MCF 10A (cell line): ENCODE measurements at regions not wholly inside any gene's neighbourhood (a gene's known extent, or its start where the extent isn't known, plus 50 kb on each side); places are given as distances from the start of the nearest gene placed in this dataset.

ENCODE experiments used
- BruUV-seq: library from RNA; stranded (reverse); fragments of 400-500 nt; replicated peaks from 2 replicates; lab custom pipeline; 2021; lab: Mats Ljungman, UMichigan
- CTCF ChIA-PET: fragments of 300-600 bp; sonication (Branson Sonifier 250); formaldehyde crosslinking; extraction: SDS; loops from one replicate; lab custom pipeline; 2021; ENCODE audit warnings: antibody characterized with exemption, inconsistent platforms; lab: Yijun Ruan, JAX
- POLR2A ChIA-PET: fragments of 300-600, 350-650 bp; sonication (Branson Sonifier 250); formaldehyde crosslinking; extraction: SDS; loops from one replicate; lab custom pipeline; 2020; ENCODE audit warnings: antibody characterized with exemption, inconsistent platforms; lab: Yijun Ruan, JAX
- DNase-seq: peaks from one replicate; pipeline ENCODE4 v3.0.0-alpha.2; 2018; ENCODE audit not compliant: unreplicated experiment
- H3K27ac Mint-ChIP-seq: one replicate; pipeline ENCODE4 v1.8.0; 2022; ENCODE audit warnings: mild to moderate bottlenecking, low read depth, mixed read lengths; ENCODE audit not compliant: unreplicated experiment
- H3K27me3 Mint-ChIP-seq: one replicate; pipeline ENCODE4 v1.8.0; 2022; ENCODE audit warnings: mixed read lengths; ENCODE audit not compliant: insufficient read depth, unreplicated experiment
- H3K36me3 Mint-ChIP-seq: one replicate; pipeline ENCODE4 v1.8.0; 2022; ENCODE audit warnings: mild to moderate bottlenecking, moderate library complexity, mixed read lengths; ENCODE audit not compliant: insufficient read depth, unreplicated experiment
- H3K4me1 Mint-ChIP-seq: one replicate; pipeline ENCODE4 v1.8.0; 2022; ENCODE audit warnings: mixed read lengths; ENCODE audit not compliant: insufficient read depth, unreplicated experiment
- H3K4me3 Mint-ChIP-seq: one replicate; pipeline ENCODE4 v1.8.0; 2022; ENCODE audit warnings: mild to moderate bottlenecking, moderate library complexity, mixed read lengths; ENCODE audit not compliant: unreplicated experiment
- H3K9me3 Mint-ChIP-seq: one replicate; pipeline ENCODE4 v1.8.0; 2022; ENCODE audit warnings: mixed read lengths; ENCODE audit not compliant: unreplicated experiment
- intact Hi-C: fragments of 100-400 bp; cut with micrococcal nuclease; formaldehyde crosslinking; loops from 2 replicates; pipeline ENCODE4 v1.14.1; 2022
- TF ChIP-seq, protein P1 (sequence below): fragments of 200-600 bp; IDR thresholded peaks from one replicate; pipeline ENCODE4 v1.8.0; 2022; ENCODE audit warnings: antibody characterized with exemption, mild to moderate bottlenecking; ENCODE audit not compliant: unreplicated experiment

DNA sequence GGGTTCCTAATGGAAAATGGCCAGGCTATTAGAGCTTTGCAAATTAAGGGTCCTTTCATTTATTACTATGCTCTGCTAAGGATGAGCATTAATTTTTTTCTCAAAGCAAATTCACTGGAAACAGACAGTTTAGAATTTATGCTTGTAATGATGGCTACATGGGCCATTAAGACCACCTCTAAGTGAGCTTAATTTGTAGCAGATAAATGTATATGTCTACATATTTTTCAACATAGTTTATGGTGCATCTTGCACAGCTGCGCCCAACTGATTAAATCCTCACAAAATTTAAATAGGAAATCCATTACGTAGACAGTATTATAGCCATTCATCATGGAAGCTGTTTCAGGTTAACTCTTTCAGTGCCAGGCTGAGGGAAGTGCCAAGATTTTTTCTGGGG, 220.9 kb downstream of the CBLN1 start:
- no peak for DNase-seq
- TF ChIP-seq, protein P1, sequence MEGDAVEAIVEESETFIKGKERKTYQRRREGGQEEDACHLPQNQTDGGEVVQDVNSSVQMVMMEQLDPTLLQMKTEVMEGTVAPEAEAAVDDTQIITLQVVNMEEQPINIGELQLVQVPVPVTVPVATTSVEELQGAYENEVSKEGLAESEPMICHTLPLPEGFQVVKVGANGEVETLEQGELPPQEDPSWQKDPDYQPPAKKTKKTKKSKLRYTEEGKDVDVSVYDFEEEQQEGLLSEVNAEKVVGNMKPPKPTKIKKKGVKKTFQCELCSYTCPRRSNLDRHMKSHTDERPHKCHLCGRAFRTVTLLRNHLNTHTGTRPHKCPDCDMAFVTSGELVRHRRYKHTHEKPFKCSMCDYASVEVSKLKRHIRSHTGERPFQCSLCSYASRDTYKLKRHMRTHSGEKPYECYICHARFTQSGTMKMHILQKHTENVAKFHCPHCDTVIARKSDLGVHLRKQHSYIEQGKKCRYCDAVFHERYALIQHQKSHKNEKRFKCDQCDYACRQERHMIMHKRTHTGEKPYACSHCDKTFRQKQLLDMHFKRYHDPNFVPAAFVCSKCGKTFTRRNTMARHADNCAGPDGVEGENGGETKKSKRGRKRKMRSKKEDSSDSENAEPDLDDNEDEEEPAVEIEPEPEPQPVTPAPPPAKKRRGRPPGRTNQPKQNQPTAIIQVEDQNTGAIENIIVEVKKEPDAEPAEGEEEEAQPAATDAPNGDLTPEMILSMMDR, result no peak
- POLR2A ChIA-PET, result no interaction called here
- H3K4me3 Mint-ChIP-seq, result no peak overlapping the region
- no peaks in the 10 kb centered on the region for H3K9me3 Mint-ChIP-seq
- H3K27me3 Mint-ChIP-seq, result peaks cover 20% of the 10 kb centered on the region
- no peak overlapping the region for H3K27ac Mint-ChIP-seq
- intact Hi-C loops, result no loop called here
- CTCF ChIA-PET, result interaction anchor here (0.6 to 0.7 kb wide), 2 partner anchors 29 to 817 kb away, joined by 3 read pairs; no protein-coding TSS in a partner anchor
- no peaks in the 10 kb centered on the region for H3K36me3 Mint-ChIP-seq
- BruUV-seq, result no TSS peak
- H3K4me1 Mint-ChIP-seq, result no peaks in the 10 kb centered on the region

DNA sequence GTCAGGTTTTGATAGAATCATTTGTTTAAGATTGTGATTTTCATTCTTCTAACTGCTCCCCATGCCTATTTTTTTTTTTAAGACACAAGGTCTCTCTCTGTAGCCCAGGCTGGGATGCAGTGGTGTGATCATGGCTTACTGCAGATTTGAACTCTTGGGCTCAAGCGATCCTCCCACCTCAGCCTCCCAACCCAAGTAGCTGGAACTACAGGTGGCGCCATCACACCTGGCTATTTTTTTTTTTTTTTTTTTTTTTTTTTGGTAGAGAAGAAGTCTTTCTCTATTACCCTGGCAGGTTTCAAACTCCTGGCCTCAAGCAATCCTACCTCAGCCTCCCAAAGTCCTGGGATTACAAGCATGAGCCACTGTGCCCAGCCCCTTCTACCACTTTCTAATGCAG, 223.3 kb downstream of the CBLN1 start:
- CTCF ChIA-PET, result interaction anchor here (0.6 to 0.7 kb wide), 3 partner anchors 166 to 941 kb away, joined by 3 to 4 read pairs (median 3); no protein-coding TSS in a partner anchor
- no peak overlapping the region for H3K4me3 Mint-ChIP-seq
- BruUV-seq, result no TSS peak
- intact Hi-C loops, result no loop called here
- TF ChIP-seq, protein P1, result no peak
- H3K27me3 Mint-ChIP-seq, result peaks cover 29% of the 10 kb centered on the region
- no peak for DNase-seq
- no peak overlapping the region for H3K27ac Mint-ChIP-seq
- no peaks in the 10 kb centered on the region for H3K36me3 Mint-ChIP-seq
- no peaks in the 10 kb centered on the region for H3K9me3 Mint-ChIP-seq
- POLR2A ChIA-PET, result no interaction called here
- no peaks in the 10 kb centered on the region for H3K4me1 Mint-ChIP-seq

DNA sequence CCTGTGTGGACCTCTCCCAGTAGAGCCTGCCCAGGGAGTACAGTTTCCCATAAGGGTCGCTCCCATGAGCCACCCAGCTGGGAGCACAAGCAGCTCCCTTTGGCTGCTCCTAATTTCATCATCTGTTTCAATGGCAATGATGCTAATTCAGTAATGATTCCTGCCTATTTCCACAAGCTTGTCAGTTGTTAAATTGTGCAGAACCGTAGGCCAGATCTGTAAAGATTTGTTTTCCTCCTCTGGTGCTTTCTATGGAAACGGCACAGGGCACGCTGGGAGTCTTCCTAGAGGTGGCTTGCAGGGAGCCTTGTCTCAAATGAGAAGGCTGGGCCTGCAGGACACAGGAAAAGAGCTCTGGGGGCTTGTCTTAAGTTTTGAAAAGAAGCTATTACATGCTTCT, 223.7 kb downstream of the CBLN1 start:
- peaks cover 25% of the 10 kb centered on the region for H3K27me3 Mint-ChIP-seq
- no peaks in the 10 kb centered on the region for H3K9me3 Mint-ChIP-seq
- BruUV-seq, result no TSS peak
- CTCF ChIA-PET, result interaction anchor here (0.6 to 0.7 kb wide), 3 partner anchors 165 to 942 kb away, joined by 3 to 4 read pairs (median 3); no protein-coding TSS in a partner anchor
- H3K4me1 Mint-ChIP-seq, result no peaks in the 10 kb centered on the region
- DNase-seq, result no peak
- intact Hi-C loops, result no loop called here
- POLR2A ChIA-PET, result no interaction called here
- H3K27ac Mint-ChIP-seq, result no peak overlapping the region
- H3K36me3 Mint-ChIP-seq, result no peaks in the 10 kb centered on the region
- no peak overlapping the region for H3K4me3 Mint-ChIP-seq
- TF ChIP-seq, protein P1, result no peak

DNA sequence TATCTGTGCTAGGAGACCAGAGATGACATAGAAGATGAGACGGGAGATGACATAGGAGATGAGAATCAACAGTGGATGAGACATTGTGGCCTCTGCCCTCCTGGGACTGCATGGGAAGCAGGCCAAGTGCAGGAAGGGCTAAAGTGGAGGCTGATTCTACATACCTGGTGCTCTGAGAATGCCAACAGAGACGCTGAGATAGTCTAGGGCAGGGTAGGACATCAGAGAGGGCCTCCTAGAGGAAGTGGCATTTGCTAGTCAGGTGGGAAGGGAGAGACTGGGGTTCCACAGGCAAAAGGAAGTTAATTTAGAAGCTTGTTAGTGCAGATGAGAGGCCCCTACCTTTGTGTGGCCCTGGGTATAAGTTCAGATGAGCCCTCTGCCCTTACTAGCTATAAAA, 224.2 kb downstream of the CBLN1 start:
- no peak overlapping the region for H3K27ac Mint-ChIP-seq
- intact Hi-C loops, result no loop called here
- CTCF ChIA-PET, result no interaction called here
- DNase-seq, result no peak
- H3K36me3 Mint-ChIP-seq, result no peaks in the 10 kb centered on the region
- TF ChIP-seq, protein P1, result no peak
- H3K27me3 Mint-ChIP-seq, result peaks cover 20% of the 10 kb centered on the region
- no peaks in the 10 kb centered on the region for H3K9me3 Mint-ChIP-seq
- H3K4me3 Mint-ChIP-seq, result no peak overlapping the region
- POLR2A ChIA-PET, result no interaction called here
- no TSS peak for BruUV-seq
- no peaks in the 10 kb centered on the region for H3K4me1 Mint-ChIP-seq
